GM12878 (cell line): ENCODE measurements at regions not wholly inside any gene's neighbourhood (a gene's known extent, or its start where the extent isn't known, plus 50 kb on each side); places are given as distances from the start of the nearest gene placed in this dataset.

Source experiments
- ATAC-seq: fragments of 200-7000 bp; cut with Tn5 transposase; 3 replicates; pipeline ENCODE4 v1.9.1; 2020; ENCODE audit warnings: mild to moderate bottlenecking, moderate library complexity
- BruUV-seq: library from RNA; stranded (reverse); fragments of 400-500 nt; replicated peaks from 2 replicates; lab custom pipeline; 2021; lab: Mats Ljungman, UMichigan
- CTCF ChIA-PET: fragments of 300-600 bp; sonication (Branson Sonifier 250); formaldehyde crosslinking; extraction: SDS; loops from one replicate; lab custom pipeline; 2021; ENCODE audit warnings: inconsistent platforms; lab: Yijun Ruan, JAX
- POLR2A ChIA-PET: fragments of 350-600 bp; formaldehyde crosslinking; extraction: SDS; loops from one replicate; lab custom pipeline; 2021; ENCODE audit warnings: inconsistent platforms; lab: Charles Lee
- RAD21 ChIA-PET: fragments of 300-600 bp; sonication (Branson Sonifier 250); formaldehyde crosslinking; loops from one replicate; lab custom pipeline; 2023; ENCODE audit warnings: antibody characterized with exemption; ENCODE audit not compliant: unreplicated experiment; lab: Charles Lee
- SMC1A ChIA-PET: fragments of 300-600 bp; sonication (Branson Sonifier 250); formaldehyde crosslinking; loops from one replicate; lab custom pipeline; 2023; ENCODE audit not compliant: unreplicated experiment, uncharacterized antibody; lab: Charles Lee
- DNase-seq: peaks from one replicate; pipeline ENCODE4 v3.0.0-alpha.2; 2011; ENCODE audit warnings: low read depth, low spot score
- FAIRE-seq: peaks from 3 replicates; lab custom pipeline; 2011; peaks lifted over from hg19 to GRCh38; lab: Jason Lieb, UNC
- H2AFZ ChIP-seq: 2 replicates; pipeline ENCODE4 v1.6.0; 2011; ENCODE audit warnings: low read depth, low read length, control low read depth; ENCODE audit not compliant: control insufficient read depth
- H3K27ac ChIP-seq: 2 replicates; pipeline ENCODE4 v1.5.1; 2011; ENCODE audit warnings: control low read depth; ENCODE audit not compliant: control insufficient read depth, insufficient read depth
- H3K27me3 ChIP-seq, 2 experiments: replicated peaks in 1 of 2; 2 replicates each; pipeline versions ENCODE4 v1.6.0 to v1.6.1; 2011; ENCODE audit warnings: low read length in 1 of 2; ENCODE audit not compliant: control insufficient read depth in 2 of 2, insufficient read depth in 2 of 2
- H3K36me3 ChIP-seq, 2 experiments: 2 replicates each; pipeline ENCODE4 v1.5.1; 2011; ENCODE audit warnings: low read length in 1 of 2; ENCODE audit not compliant: control insufficient read depth in 2 of 2, insufficient read depth in 2 of 2
- H3K4me1 ChIP-seq: 2 replicates; pipeline ENCODE4 v1.6.1; 2011; ENCODE audit warnings: mild to moderate bottlenecking, low read length, moderate library complexity, mixed read lengths; ENCODE audit not compliant: control insufficient read depth, insufficient read depth
- H3K4me2 ChIP-seq: 2 replicates; pipeline ENCODE4 v1.6.0; 2011; ENCODE audit warnings: control low read depth; ENCODE audit not compliant: control insufficient read depth, insufficient read depth
- H3K4me3 ChIP-seq: fragments of 200-600 bp; sonication (generic); 2 replicates; pipeline ENCODE4 v1.5.1; 2016
- H3K79me2 ChIP-seq: 2 replicates; pipeline ENCODE4 v1.6.0; 2011; ENCODE audit warnings: low read length; ENCODE audit not compliant: control insufficient read depth, insufficient read depth
- H3K9ac ChIP-seq: 2 replicates; pipeline ENCODE4 v1.8.0; 2011; ENCODE audit warnings: low read length, control low read depth, mixed read lengths; ENCODE audit not compliant: control insufficient read depth, insufficient read depth
- H3K9me3 ChIP-seq: replicated peaks from 3 replicates; pipeline ENCODE4 v1.5.1; 2011; ENCODE audit warnings: mild to moderate bottlenecking, low read length; ENCODE audit not compliant: control insufficient read depth, insufficient read depth
- H4K20me1 ChIP-seq: 2 replicates; pipeline ENCODE4 v1.6.0; 2011; ENCODE audit not compliant: control insufficient read depth, insufficient read depth
- ASH2L ChIP-seq: fragments of 300-600, 200-600 bp; sonication (generic); IDR thresholded peaks from 2 replicates; pipeline ENCODE4 v1.6.1; 2017; ENCODE audit warnings: low read depth, mild to moderate bottlenecking, borderline replicate concordance
- CHD1 ChIP-seq: IDR thresholded peaks from 2 replicates; pipeline ENCODE4 v1.6.1; 2012; ENCODE audit warnings: low read depth, low read length, improper control_type of control experiment
- CHD2 ChIP-seq: IDR thresholded peaks from 2 replicates; pipeline ENCODE4 v1.6.1; 2011; ENCODE audit warnings: low read depth, low read length, improper control_type of control experiment, borderline replicate concordance
- CREM ChIP-seq: IDR thresholded peaks from 2 replicates; pipeline ENCODE4 v1.6.1; 2014; ENCODE audit warnings: antibody characterized with exemption, low read depth
- E2F8 ChIP-seq: fragments of 450-650 bp; IDR thresholded peaks from 2 replicates; pipeline ENCODE4 v1.6.1; 2018; ENCODE audit warnings: mild to moderate bottlenecking, low read depth, moderate library complexity; ENCODE audit not compliant: partially characterized antibody
- HCFC1 ChIP-seq: fragments of 150-350 bp; IDR thresholded peaks from 2 replicates; pipeline ENCODE4 v1.6.1; 2014; ENCODE audit warnings: low read length
- HDAC6 ChIP-seq: fragments of 200-600 bp; sonication (generic); IDR thresholded peaks from one replicate; pipeline ENCODE4 v1.8.0; 2017; ENCODE audit warnings: antibody characterized with exemption; ENCODE audit not compliant: unreplicated experiment
- IRF3 ChIP-seq: fragments of 450-650 bp; IDR thresholded peaks from 2 replicates; pipeline ENCODE4 v1.6.1; 2014; ENCODE audit warnings: mild to moderate bottlenecking
- POLR2AphosphoS5 ChIP-seq: IDR thresholded peaks from 2 replicates; pipeline ENCODE4 v1.6.1; 2011; ENCODE audit warnings: mild to moderate bottlenecking, low read length, inconsistent platforms
- REST ChIP-seq: IDR thresholded peaks from 2 replicates; pipeline ENCODE4 v1.6.1; 2012; ENCODE audit warnings: mild to moderate bottlenecking, low read depth, low read length
- SP1 ChIP-seq: IDR thresholded peaks from one replicate; pipeline ENCODE4 v1.6.1; 2011; ENCODE audit warnings: low read depth, low read length
- SRF ChIP-seq, 2 experiments: IDR thresholded peaks; 2 replicates each; pipeline ENCODE4 v1.6.1; 2011; ENCODE audit warnings: low read depth in 2 of 2, low read length in 2 of 2, mild to moderate bottlenecking in 1 of 2, moderate library complexity in 1 of 2
- TARDBP ChIP-seq: IDR thresholded peaks from 2 replicates; pipeline ENCODE4 v1.6.1; 2016; ENCODE audit warnings: borderline replicate concordance
- ZBED1 ChIP-seq: IDR thresholded peaks from 2 replicates; pipeline ENCODE4 v1.6.1; 2016; ENCODE audit warnings: borderline replicate concordance
- ZNF687 ChIP-seq: fragments of 450-650 bp; IDR thresholded peaks from 2 replicates; pipeline ENCODE4 v1.6.1; 2017; ENCODE audit warnings: mild to moderate bottlenecking, moderate library complexity
- WGBS: methylation state at CpG from one replicate; pipeline ENCODE4 v1.1.6; 2016; ENCODE audit warnings: low lambda C conversion rate; ENCODE audit not compliant: insufficient replicate concordance, insufficient coverage; ENCODE audit errors: missing lambda C conversion rate; 5-methylcytosine and 5-hydroxymethylcytosine counted together
- in situ Hi-C: fragments of 300-500 bp; cut with MboI; formaldehyde crosslinking; loops from 9 replicates; pipeline ENCODE4 v1.14.3; 2018; ENCODE audit warnings: mixed read lengths
- intact Hi-C: fragments of 100-400 bp; cut with micrococcal nuclease; formaldehyde crosslinking; loops from one replicate; pipeline ENCODE4 v1.14.2; 2022; ENCODE audit not compliant: unreplicated experiment

- Histone ChIP-seq H3K9ac (no peak overlapping the region), H3K27me3 (no peaks in the 10 kb centered on the region), H3K79me2 (no peaks in the 10 kb centered on the region), H3K36me3 (no peaks in the 10 kb centered on the region), H2AFZ (no peak overlapping the region), H3K9me3 (no peaks in the 10 kb centered on the region), H4K20me1 (no peaks in the 10 kb centered on the region), H3K27ac (no peak overlapping the region), H3K4me2 (no peak overlapping the region), H3K4me3 (no peak overlapping the region), H3K4me1 (no peaks in the 10 kb centered on the region)
- SMC1A ChIA-PET, result no interaction called here
- intact Hi-C loops, result no loop called here
- CTCF ChIA-PET, result no interaction called here
- RAD21 ChIA-PET, result no interaction called here
- in situ Hi-C loops, result no loop called here
- ATAC-seq, result no peak
- POLR2A ChIA-PET, result no interaction called here
- no peak for DNase-seq
- WGBS, result 34% methylated on average over 2 of the region's 2 CpGs
- FAIRE-seq, result no peak
- BruUV-seq, result no TSS peak
- no peak for TF ChIP-seq E2F8
- no peak for TF ChIP-seq POLR2AphosphoS5
- no peak for TF ChIP-seq TARDBP
- TF ChIP-seq HCFC1, result no peak
- no peak for TF ChIP-seq REST
- no peak for TF ChIP-seq ZBED1
- TF ChIP-seq ASH2L, result no peak
- no peak for TF ChIP-seq SP1
- no peak for TF ChIP-seq SRF (IDR thresholded peaks at IDR 0.05; ENCODE audit: low read depth in 2 of 2, low read length in 2 of 2)
- TF ChIP-seq CHD2, result no peak
- no peak for TF ChIP-seq IRF3
- TF ChIP-seq ZNF687, result no peak
- no peak for TF ChIP-seq CREM
- no peak for TF ChIP-seq CHD1
- TF ChIP-seq HDAC6, result no peak
Observed at GRCh38 chr4:177185579-177185978, 124.1 kb upstream of the NEIL3 start.
